ENCODE measurements at regions not wholly inside any gene's neighbourhood (a gene's known extent, or its start where the extent isn't known, plus 50 kb on each side); places are given as distances from the start of the nearest gene placed in this dataset.

DNA sequence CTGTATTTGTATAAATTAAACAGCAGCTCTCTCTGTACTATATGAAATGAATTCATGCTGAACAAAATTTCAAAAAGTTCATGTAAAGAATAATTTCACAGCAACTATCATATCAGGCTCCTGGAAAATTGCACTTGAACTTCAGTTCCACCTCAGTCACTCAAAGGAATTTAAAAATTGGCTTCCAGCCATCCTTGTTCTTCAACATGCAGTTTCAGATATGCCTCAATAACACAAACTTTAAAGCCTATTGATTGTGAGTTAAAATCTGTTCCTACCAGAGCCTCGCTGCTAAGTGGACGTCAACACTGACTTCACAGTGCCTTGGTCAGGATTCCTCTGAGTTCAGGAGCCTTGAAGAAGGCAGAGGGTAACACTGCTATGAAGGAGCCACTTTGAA, 418.7 kb upstream of the WWC1 start:
- 51 to 70% methylated on average over 2 of the region's 2 CpGs for WGBS, 2 donors
- Histone ChIP-seq H3K4me3 (ENCODE audit: low read depth in 1 of 2, low read length in 2 of 2) (no peak overlapping the region), H3K36me3 (ENCODE audit: control insufficient read depth in 2 of 2, insufficient read depth in 2 of 2, low read length in 1 of 2) (no peaks in the 10 kb centered on the region), H3K27ac (ENCODE audit: low read depth in 2 of 2, low read length in 1 of 2) (no peak overlapping the region), H3K27me3 (ENCODE audit: control insufficient read depth in 1 of 2, insufficient read depth in 2 of 2, low read length in 2 of 2) (no peaks in the 10 kb centered on the region), H3K9me3 (ENCODE audit: control insufficient read depth in 2 of 2, insufficient read depth in 1 of 2, low read depth in 1 of 2, low read length in 1 of 2) (peaks cover 0 to 2% of the 10 kb centered on the region in 2 donors), H3K4me1 (ENCODE audit: control insufficient read depth in 2 of 2, insufficient read depth in 2 of 2, low read length in 1 of 2) (no peaks in the 10 kb centered on the region)

DNA sequence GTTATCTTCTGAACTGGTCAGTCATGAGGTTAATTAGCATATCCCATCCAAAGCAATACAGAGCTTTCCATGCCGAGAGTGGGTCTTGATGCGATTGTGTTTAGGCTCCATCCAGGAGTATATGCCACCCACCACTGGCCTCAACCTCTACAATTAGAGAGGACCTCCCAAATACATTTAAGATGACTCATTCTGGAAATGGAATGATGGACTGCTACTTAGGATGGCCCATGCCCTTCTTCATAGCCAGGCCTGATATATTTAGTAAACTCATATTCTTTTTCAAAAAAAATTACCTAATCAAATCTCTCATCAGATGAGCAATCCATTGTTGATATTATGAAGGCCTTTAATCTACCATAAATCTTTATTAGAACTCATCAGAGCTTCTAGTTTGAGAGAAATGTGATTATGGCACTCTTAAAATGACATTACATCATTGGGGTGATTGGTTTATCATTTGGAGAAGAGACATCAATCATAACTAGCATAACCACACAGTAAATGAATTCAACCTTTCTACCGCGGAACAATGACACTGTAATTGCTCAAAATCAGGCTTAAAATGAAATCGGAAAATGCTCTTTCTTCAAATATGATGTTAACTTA, 414.2 kb upstream of the WWC1 start:
- H3K4me3 ChIP-seq (ENCODE audit: low read depth in 1 of 2, low read length in 2 of 2), result no peak overlapping the region
- H3K4me1 ChIP-seq (ENCODE audit: control insufficient read depth in 2 of 2, insufficient read depth in 2 of 2, low read length in 1 of 2), result no peaks in the 10 kb centered on the region
- no peak overlapping the region for H3K27ac ChIP-seq (ENCODE audit: low read depth in 2 of 2, low read length in 1 of 2)
- H3K9me3 ChIP-seq (ENCODE audit: control insufficient read depth in 2 of 2, insufficient read depth in 1 of 2, low read depth in 1 of 2, low read length in 1 of 2), result peaks cover 0 to 2% of the 10 kb centered on the region in 2 donors
- no peaks in the 10 kb centered on the region for H3K36me3 ChIP-seq (ENCODE audit: control insufficient read depth in 2 of 2, insufficient read depth in 2 of 2, low read length in 1 of 2)
- H3K27me3 ChIP-seq (ENCODE audit: control insufficient read depth in 1 of 2, insufficient read depth in 2 of 2, low read length in 2 of 2), result peaks cover 0 to 2% of the 10 kb centered on the region in 2 donors
- WGBS, 2 donors, result 76 to 90% methylated on average over 5 of the region's 5 CpGs

DNA sequence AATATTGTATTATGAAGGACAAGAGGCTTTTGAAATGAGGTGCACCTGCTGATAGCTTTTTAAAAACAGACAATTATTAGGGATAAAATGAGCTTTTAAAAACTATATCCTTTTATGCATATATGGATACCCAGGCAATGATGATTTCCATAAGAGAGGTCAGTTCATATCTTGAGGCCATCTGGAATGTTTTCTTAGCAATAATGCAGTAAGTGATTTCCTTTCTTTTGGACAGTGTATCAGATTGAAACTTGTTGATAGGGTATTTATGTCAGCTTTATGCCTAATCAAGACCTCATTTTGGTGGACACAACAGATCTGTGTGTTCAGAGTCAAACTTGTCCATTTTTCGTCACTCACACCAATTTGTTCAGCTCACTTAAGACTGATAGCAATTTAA, 413.5 kb upstream of the WWC1 start:
- H3K4me1 ChIP-seq (ENCODE audit: control insufficient read depth in 2 of 2, insufficient read depth in 2 of 2, low read length in 1 of 2), result no peaks in the 10 kb centered on the region
- H3K27me3 ChIP-seq (ENCODE audit: control insufficient read depth in 1 of 2, insufficient read depth in 2 of 2, low read length in 2 of 2), result peaks cover 0 to 2% of the 10 kb centered on the region in 2 donors
- H3K36me3 ChIP-seq (ENCODE audit: control insufficient read depth in 2 of 2, insufficient read depth in 2 of 2, low read length in 1 of 2), result no peaks in the 10 kb centered on the region
- 85 to 88% methylated on average over 1 of the region's 1 CpG for WGBS, 2 donors
- H3K4me3 ChIP-seq (ENCODE audit: low read depth in 1 of 2, low read length in 2 of 2), result no peak overlapping the region
- no peak overlapping the region for H3K27ac ChIP-seq (ENCODE audit: low read depth in 2 of 2, low read length in 1 of 2)
- H3K9me3 ChIP-seq (ENCODE audit: control insufficient read depth in 2 of 2, insufficient read depth in 1 of 2, low read depth in 1 of 2, low read length in 1 of 2), result peaks cover 0 to 2% of the 10 kb centered on the region in 2 donors

DNA sequence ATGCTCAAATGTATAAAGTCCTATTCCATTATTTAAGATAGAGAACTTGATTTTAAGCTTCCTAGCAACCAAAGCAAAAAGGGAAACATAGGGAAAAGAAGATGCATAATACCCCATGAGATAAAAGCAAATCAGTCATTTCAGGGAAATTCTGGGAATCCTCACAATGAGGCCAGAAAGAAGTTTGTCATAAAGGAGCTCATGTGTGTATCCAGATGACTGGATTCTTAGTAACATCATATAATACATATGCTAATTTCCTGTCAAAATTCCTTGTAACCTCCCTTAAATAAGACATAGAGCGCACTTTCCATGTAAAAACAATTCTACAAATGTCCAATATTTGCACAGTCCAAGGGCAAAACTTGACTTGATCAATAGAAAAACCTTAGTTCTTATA, 411.0 kb upstream of the WWC1 start:
- Histone ChIP-seq H3K27ac (ENCODE audit: low read depth in 2 of 2, low read length in 1 of 2) (no peak overlapping the region), H3K4me3 (ENCODE audit: low read depth in 1 of 2, low read length in 2 of 2) (no peak overlapping the region), H3K9me3 (ENCODE audit: control insufficient read depth in 2 of 2, insufficient read depth in 1 of 2, low read depth in 1 of 2, low read length in 1 of 2) (peaks cover 0 to 2% of the 10 kb centered on the region in 2 donors), H3K36me3 (ENCODE audit: control insufficient read depth in 2 of 2, insufficient read depth in 2 of 2, low read length in 1 of 2) (no peaks in the 10 kb centered on the region), H3K4me1 (ENCODE audit: control insufficient read depth in 2 of 2, insufficient read depth in 2 of 2, low read length in 1 of 2) (no peaks in the 10 kb centered on the region), H3K27me3 (ENCODE audit: control insufficient read depth in 1 of 2, insufficient read depth in 2 of 2, low read length in 2 of 2) (peaks cover 0 to 2% of the 10 kb centered on the region in 2 donors)
- 82 to 86% methylated on average over 1 of the region's 1 CpG for WGBS, 2 donors

DNA sequence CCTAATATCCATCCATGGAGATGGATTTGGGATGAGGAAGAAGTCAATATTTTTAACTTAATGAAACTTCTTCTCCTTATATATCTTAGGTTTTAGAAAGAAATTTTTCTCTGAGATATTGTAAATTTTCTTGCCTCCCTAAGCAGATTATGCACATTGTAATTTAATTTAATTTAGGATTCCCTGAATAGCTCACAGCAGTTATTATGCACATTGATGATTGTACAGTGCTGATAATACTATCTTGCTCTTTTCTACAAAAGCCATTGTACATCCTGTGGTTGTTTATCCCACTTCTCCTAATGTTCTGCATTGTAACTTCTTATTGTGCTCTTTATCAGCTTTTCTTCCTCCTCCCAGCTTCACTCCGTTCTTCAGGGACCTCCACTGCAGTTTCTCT, 410.4 kb upstream of the WWC1 start:
- H3K27me3 ChIP-seq (ENCODE audit: control insufficient read depth in 1 of 2, insufficient read depth in 2 of 2, low read length in 2 of 2), result peaks cover 0 to 2% of the 10 kb centered on the region in 2 donors
- WGBS, 2 donors, result 67 to 70% methylated on average over 1 of the region's 1 CpG
- H3K9me3 ChIP-seq (ENCODE audit: control insufficient read depth in 2 of 2, insufficient read depth in 1 of 2, low read depth in 1 of 2, low read length in 1 of 2), result no peaks in the 10 kb centered on the region
- H3K4me3 ChIP-seq (ENCODE audit: low read depth in 1 of 2, low read length in 2 of 2), result no peak overlapping the region
- no peaks in the 10 kb centered on the region for H3K4me1 ChIP-seq (ENCODE audit: control insufficient read depth in 2 of 2, insufficient read depth in 2 of 2, low read length in 1 of 2)
- H3K36me3 ChIP-seq (ENCODE audit: control insufficient read depth in 2 of 2, insufficient read depth in 2 of 2, low read length in 1 of 2), result no peaks in the 10 kb centered on the region
- H3K27ac ChIP-seq (ENCODE audit: low read depth in 2 of 2, low read length in 1 of 2), result no peak overlapping the region

DNA sequence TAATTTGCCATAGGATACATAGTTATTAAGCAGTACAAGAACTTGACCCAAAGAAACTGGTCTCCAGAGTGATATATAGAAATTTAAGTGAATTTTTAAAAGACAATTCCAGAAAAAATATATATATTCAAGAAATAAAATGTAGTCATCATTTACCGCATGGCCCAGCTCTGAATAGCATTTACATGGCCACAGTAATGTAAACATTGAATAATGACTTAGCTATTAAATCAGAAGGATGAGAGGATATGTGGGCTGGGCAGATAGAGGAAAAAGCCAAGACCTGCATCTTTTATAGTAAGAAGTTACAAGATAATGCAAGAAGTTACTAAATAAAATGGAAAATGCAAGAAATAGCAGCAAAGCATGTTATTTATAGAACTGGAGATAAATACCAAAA, 405.2 kb upstream of the WWC1 start:
- Histone ChIP-seq H3K4me3 (ENCODE audit: low read depth in 1 of 2, low read length in 2 of 2) (no peak overlapping the region), H3K27me3 (ENCODE audit: control insufficient read depth in 1 of 2, insufficient read depth in 2 of 2, low read length in 2 of 2) (no peaks in the 10 kb centered on the region), H3K4me1 (ENCODE audit: control insufficient read depth in 2 of 2, insufficient read depth in 2 of 2, low read length in 1 of 2) (no peaks in the 10 kb centered on the region), H3K9me3 (ENCODE audit: control insufficient read depth in 2 of 2, insufficient read depth in 1 of 2, low read depth in 1 of 2, low read length in 1 of 2) (peaks cover 0 to 2% of the 10 kb centered on the region in 2 donors), H3K27ac (ENCODE audit: low read depth in 2 of 2, low read length in 1 of 2) (no peak overlapping the region), H3K36me3 (ENCODE audit: control insufficient read depth in 2 of 2, insufficient read depth in 2 of 2, low read length in 1 of 2) (no peaks in the 10 kb centered on the region)
- WGBS, 2 donors, result 81 to 90% methylated on average over 1 of the region's 1 CpG

DNA sequence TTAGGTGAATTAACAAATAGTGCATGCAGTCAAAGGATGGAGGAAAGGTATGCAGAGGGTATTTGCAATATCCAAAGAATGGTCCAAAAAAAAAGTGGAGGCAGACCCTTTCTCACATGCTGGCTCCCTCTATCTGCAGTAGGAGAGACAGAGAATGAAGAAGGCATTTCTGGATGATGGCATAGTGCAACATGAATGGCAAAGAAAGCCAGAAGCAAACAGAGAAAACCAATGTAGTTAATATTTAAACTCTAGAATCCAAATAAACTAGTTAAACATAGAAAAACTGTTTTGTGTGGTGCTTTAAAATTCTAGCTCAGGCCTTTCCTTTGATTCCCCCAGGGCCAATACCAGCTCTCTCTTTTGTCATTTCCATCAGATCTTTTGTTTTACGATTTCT, 403.1 kb upstream of the WWC1 start:
- WGBS, 2 donors, result 67 to 77% methylated on average over 1 of the region's 1 CpG
- peaks cover 0 to 2% of the 10 kb centered on the region in 2 donors for H3K9me3 ChIP-seq (ENCODE audit: control insufficient read depth in 2 of 2, insufficient read depth in 1 of 2, low read depth in 1 of 2, low read length in 1 of 2)
- no peaks in the 10 kb centered on the region for H3K36me3 ChIP-seq (ENCODE audit: control insufficient read depth in 2 of 2, insufficient read depth in 2 of 2, low read length in 1 of 2)
- H3K27ac ChIP-seq (ENCODE audit: low read depth in 2 of 2, low read length in 1 of 2), result no peak overlapping the region
- no peaks in the 10 kb centered on the region for H3K27me3 ChIP-seq (ENCODE audit: control insufficient read depth in 1 of 2, insufficient read depth in 2 of 2, low read length in 2 of 2)
- H3K4me1 ChIP-seq (ENCODE audit: control insufficient read depth in 2 of 2, insufficient read depth in 2 of 2, low read length in 1 of 2), result no peaks in the 10 kb centered on the region
- H3K4me3 ChIP-seq (ENCODE audit: low read depth in 1 of 2, low read length in 2 of 2), result no peak overlapping the region

DNA sequence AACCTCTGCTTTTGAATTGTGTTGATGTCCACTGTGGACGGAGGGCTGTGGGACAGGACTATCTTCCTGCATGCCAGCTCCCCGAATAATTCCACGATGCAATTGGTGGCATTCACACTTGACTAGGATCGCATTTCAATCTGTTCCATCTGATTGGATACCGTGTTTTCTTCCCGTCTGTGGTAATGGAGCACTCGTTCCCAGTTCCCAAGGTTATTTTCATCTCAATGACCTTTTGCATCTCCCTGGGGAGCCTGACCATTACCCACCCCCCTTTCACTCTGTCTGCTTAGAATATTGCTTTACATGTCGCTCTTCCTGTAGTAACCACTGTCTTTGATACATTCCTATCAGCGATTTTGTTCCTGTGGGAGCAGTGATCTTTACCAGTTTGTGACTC, 402.2 kb upstream of the WWC1 start:
- Histone ChIP-seq H3K27me3 (ENCODE audit: control insufficient read depth in 1 of 2, insufficient read depth in 2 of 2, low read length in 2 of 2) (no peaks in the 10 kb centered on the region), H3K27ac (ENCODE audit: low read depth in 2 of 2, low read length in 1 of 2) (no peak overlapping the region), H3K4me1 (ENCODE audit: control insufficient read depth in 2 of 2, insufficient read depth in 2 of 2, low read length in 1 of 2) (no peaks in the 10 kb centered on the region), H3K36me3 (ENCODE audit: control insufficient read depth in 2 of 2, insufficient read depth in 2 of 2, low read length in 1 of 2) (no peaks in the 10 kb centered on the region), H3K9me3 (ENCODE audit: control insufficient read depth in 2 of 2, insufficient read depth in 1 of 2, low read depth in 1 of 2, low read length in 1 of 2) (peaks cover 0 to 2% of the 10 kb centered on the region in 2 donors), H3K4me3 (ENCODE audit: low read depth in 1 of 2, low read length in 2 of 2) (no peak overlapping the region)
- WGBS, 2 donors, result 72 to 78% methylated on average over 9 of the region's 9 CpGs

DNA sequence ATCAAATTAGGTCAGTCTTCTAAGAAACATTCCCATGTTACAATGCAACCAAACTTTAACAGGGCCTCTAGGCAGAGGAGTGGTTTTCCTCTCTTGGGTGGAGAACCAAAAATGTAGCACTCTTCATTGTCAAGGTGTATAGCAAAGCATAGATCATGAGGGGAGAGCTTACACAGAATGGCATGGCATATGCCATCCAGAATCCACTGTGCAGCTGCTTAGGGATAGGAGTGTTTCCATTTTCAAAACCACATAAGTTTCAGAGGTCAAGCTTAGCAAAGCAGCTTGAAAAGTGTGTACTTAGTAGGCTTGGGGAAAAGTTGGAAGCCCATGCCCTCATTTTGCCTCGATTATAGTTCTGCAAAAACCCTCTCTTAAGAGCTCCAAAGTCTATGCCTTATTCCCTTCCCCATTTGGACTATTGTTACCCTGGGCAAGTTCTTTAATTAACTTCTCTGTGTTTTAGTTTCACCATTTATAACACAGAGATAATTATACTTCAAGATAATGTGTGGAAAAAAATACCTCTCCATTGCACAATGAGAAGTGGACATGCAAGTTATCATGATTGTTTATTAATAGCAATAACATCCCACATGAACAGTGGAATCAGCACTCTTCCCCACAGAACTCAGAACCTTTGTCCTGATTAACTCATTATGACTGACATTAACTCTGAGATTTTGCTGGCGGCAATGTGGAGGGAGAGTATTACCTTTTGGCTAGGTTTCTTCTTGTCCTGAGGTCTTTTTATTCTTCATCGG, 398.9 kb upstream of the WWC1 start:
- Histone ChIP-seq H3K27me3 (ENCODE audit: control insufficient read depth in 1 of 2, insufficient read depth in 2 of 2, low read length in 2 of 2) (no peaks in the 10 kb centered on the region), H3K4me1 (ENCODE audit: control insufficient read depth in 2 of 2, insufficient read depth in 2 of 2, low read length in 1 of 2) (no peaks in the 10 kb centered on the region), H3K36me3 (ENCODE audit: control insufficient read depth in 2 of 2, insufficient read depth in 2 of 2, low read length in 1 of 2) (no peaks in the 10 kb centered on the region), H3K27ac (ENCODE audit: low read depth in 2 of 2, low read length in 1 of 2) (no peak overlapping the region), H3K9me3 (ENCODE audit: control insufficient read depth in 2 of 2, insufficient read depth in 1 of 2, low read depth in 1 of 2, low read length in 1 of 2) (peaks cover 0 to 2% of the 10 kb centered on the region in 2 donors), H3K4me3 (ENCODE audit: low read depth in 1 of 2, low read length in 2 of 2) (no peak overlapping the region)
- 89 to 90% methylated on average over 3 of the region's 3 CpGs for WGBS, 2 donors

DNA sequence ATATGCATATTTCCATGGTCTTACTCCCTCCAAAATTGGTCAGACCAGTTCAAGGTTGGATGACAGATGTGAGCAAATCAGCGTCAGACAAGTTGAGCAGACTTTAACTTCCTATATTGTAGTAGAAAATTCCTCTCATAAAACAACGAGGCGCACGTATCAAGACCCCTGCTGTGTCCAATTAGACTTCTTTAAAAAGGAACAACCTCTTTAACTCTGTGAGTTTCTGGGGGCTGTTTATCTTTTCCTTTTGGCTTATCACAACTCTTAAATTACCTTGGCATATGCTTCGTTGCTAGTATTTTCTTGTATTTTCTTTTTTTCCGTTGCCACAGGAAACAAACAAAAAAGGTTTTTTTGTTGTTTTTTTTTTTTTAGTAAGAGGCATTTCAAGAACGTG, 398.2 kb upstream of the WWC1 start:
- H3K27ac ChIP-seq (ENCODE audit: low read depth in 2 of 2, low read length in 1 of 2), result no peak overlapping the region
- WGBS, 2 donors, result 79 to 87% methylated on average over 7 of the region's 7 CpGs
- no peaks in the 10 kb centered on the region for H3K4me1 ChIP-seq (ENCODE audit: control insufficient read depth in 2 of 2, insufficient read depth in 2 of 2, low read length in 1 of 2)
- H3K9me3 ChIP-seq (ENCODE audit: control insufficient read depth in 2 of 2, insufficient read depth in 1 of 2, low read depth in 1 of 2, low read length in 1 of 2), result peaks cover 0 to 2% of the 10 kb centered on the region in 2 donors
- H3K36me3 ChIP-seq (ENCODE audit: control insufficient read depth in 2 of 2, insufficient read depth in 2 of 2, low read length in 1 of 2), result no peaks in the 10 kb centered on the region
- H3K27me3 ChIP-seq (ENCODE audit: control insufficient read depth in 1 of 2, insufficient read depth in 2 of 2, low read length in 2 of 2), result no peaks in the 10 kb centered on the region
- no peak overlapping the region for H3K4me3 ChIP-seq (ENCODE audit: low read depth in 1 of 2, low read length in 2 of 2)
